ENCODE measurements at regions not wholly inside any gene's neighbourhood (a gene's known extent, or its start where the extent isn't known, plus 50 kb on each side); places are given as distances from the start of the nearest gene placed in this dataset.

DNA sequence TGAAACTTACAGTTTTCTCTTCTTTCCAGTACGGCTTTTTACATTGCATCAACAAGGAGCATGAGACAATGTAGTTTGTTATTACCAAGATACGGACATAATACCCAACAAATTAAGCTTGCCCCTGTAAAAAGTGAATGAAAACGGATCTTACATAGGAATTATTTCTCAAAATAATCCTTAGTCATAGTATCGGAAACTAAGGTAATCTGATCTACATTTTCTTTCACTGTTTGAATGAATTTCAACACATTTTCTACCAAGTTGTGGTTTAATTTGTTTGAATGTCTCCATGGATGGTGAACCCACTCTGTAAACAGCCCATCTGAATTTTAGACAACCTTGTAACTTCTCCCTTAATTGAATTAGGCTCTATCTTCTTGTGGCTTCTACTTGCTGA lies 90.5 kb downstream of the INHBA start:
- TF ChIP-seq, protein P1, sequence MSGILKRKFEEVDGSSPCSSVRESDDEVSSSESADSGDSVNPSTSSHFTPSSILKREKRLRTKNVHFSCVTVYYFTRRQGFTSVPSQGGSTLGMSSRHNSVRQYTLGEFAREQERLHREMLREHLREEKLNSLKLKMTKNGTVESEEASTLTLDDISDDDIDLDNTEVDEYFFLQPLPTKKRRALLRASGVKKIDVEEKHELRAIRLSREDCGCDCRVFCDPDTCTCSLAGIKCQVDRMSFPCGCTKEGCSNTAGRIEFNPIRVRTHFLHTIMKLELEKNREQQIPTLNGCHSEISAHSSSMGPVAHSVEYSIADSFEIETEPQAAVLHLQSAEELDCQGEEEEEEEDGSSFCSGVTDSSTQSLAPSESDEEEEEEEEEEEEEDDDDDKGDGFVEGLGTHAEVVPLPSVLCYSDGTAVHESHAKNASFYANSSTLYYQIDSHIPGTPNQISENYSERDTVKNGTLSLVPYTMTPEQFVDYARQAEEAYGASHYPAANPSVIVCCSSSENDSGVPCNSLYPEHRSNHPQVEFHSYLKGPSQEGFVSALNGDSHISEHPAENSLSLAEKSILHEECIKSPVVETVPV (CRISPR knock-in tag; IDR thresholded peaks at IDR 0.05): no peak
- TF ChIP-seq, protein P2, sequence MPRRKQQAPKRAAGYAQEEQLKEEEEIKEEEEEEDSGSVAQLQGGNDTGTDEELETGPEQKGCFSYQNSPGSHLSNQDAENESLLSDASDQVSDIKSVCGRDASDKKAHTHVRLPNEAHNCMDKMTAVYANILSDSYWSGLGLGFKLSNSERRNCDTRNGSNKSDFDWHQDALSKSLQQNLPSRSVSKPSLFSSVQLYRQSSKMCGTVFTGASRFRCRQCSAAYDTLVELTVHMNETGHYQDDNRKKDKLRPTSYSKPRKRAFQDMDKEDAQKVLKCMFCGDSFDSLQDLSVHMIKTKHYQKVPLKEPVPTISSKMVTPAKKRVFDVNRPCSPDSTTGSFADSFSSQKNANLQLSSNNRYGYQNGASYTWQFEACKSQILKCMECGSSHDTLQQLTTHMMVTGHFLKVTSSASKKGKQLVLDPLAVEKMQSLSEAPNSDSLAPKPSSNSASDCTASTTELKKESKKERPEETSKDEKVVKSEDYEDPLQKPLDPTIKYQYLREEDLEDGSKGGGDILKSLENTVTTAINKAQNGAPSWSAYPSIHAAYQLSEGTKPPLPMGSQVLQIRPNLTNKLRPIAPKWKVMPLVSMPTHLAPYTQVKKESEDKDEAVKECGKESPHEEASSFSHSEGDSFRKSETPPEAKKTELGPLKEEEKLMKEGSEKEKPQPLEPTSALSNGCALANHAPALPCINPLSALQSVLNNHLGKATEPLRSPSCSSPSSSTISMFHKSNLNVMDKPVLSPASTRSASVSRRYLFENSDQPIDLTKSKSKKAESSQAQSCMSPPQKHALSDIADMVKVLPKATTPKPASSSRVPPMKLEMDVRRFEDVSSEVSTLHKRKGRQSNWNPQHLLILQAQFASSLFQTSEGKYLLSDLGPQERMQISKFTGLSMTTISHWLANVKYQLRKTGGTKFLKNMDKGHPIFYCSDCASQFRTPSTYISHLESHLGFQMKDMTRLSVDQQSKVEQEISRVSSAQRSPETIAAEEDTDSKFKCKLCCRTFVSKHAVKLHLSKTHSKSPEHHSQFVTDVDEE (CRISPR knock-in tag; IDR thresholded peaks at IDR 0.05): no peak
- TF ChIP-seq RARB (CRISPR knock-in tag; IDR thresholded peaks at IDR 0.05) (no peak), TCF4 (CRISPR knock-in tag; IDR thresholded peaks at IDR 0.05; ENCODE audit: borderline replicate concordance) (no peak)

Measured in SK-N-SH treated with all-trans-retinoic acid at 6 μM for 48 hours (cell line).